ENCODE measurements at regions not wholly inside any gene's neighbourhood (a gene's known extent, or its start where the extent isn't known, plus 50 kb on each side); places are given as distances from the start of the nearest gene placed in this dataset.
"Not testable (repeated sequence)": the region's sequence is repeated elsewhere in the genome, so short reads cannot be mapped to it uniquely, and the experiment has no call there.

- DNase-seq = no peak
- Histone ChIP-seq H3K4me1 (ENCODE audit: control insufficient read depth in 1 of 2, insufficient read depth in 2 of 2, low read length in 2 of 2) (no peaks in the 10 kb centered on the region), H3K36me3 (ENCODE audit: control insufficient read depth in 1 of 2, insufficient read depth in 2 of 2, low read length in 1 of 2) (no peaks in the 10 kb centered on the region), H3K4me3 (ENCODE audit: low read length in 2 of 2) (no peak overlapping the region), H3K27me3 (ENCODE audit: control insufficient read depth in 1 of 2, insufficient read depth in 2 of 2, low read length in 1 of 2) (peaks cover 0 to 2% of the 10 kb centered on the region in 2 donors), H3K27ac (ENCODE audit: low read depth in 1 of 2, low read length in 2 of 2) (no peak overlapping the region), H3K9me3 (ENCODE audit: control insufficient read depth, low read length) (no peaks in the 10 kb centered on the region)
- WGBS, 2 donors = 51 to 58% methylated on average over 6 of the region's 6 CpGs
- ATAC-seq (ENCODE audit: low FRiP score) = no peak
- intact Hi-C loops (cut with DNase I) = no loop called here
Observed at GRCh38 chr11:34819740-34820482, 96.3 kb downstream of the APIP start.

GRCh38 chr11:34817812-34818211, 98.4 kb downstream of the APIP start:
- H3K9me3 ChIP-seq (ENCODE audit: control insufficient read depth, low read length); DNase-seq; intact Hi-C loops (cut with DNase I): not testable (repeated sequence)

GRCh38 chr11:34816698-34817213, 99.4 kb downstream of the APIP start:
- DNase-seq (no peak), ATAC-seq (ENCODE audit: low FRiP score) (no peak)
- H3K4me3 ChIP-seq (ENCODE audit: low read length in 2 of 2) = no peak overlapping the region
- no peaks in the 10 kb centered on the region for H3K9me3 ChIP-seq (ENCODE audit: control insufficient read depth, low read length)
- no peak overlapping the region for H3K27ac ChIP-seq (ENCODE audit: low read depth in 1 of 2, low read length in 2 of 2)
- peaks cover 0 to 2% of the 10 kb centered on the region in 2 donors for H3K27me3 ChIP-seq (ENCODE audit: control insufficient read depth in 1 of 2, insufficient read depth in 2 of 2, low read length in 1 of 2)
- H3K4me1 ChIP-seq (ENCODE audit: control insufficient read depth in 1 of 2, insufficient read depth in 2 of 2, low read length in 2 of 2) = no peaks in the 10 kb centered on the region
- 74 to 77% methylated on average over 4 of the region's 4 CpGs for WGBS, 2 donors
- intact Hi-C loops (cut with DNase I) = no loop called here
- no peaks in the 10 kb centered on the region for H3K36me3 ChIP-seq (ENCODE audit: control insufficient read depth in 1 of 2, insufficient read depth in 2 of 2, low read length in 1 of 2)

More at GRCh38 chr11:34817812-34818211, 98.4 kb downstream of the APIP start:
- not testable (repeated sequence) for H3K27me3 ChIP-seq (ENCODE audit: control insufficient read depth in 1 of 2, insufficient read depth in 2 of 2, low read length in 1 of 2); H3K36me3 ChIP-seq (ENCODE audit: control insufficient read depth in 1 of 2, insufficient read depth in 2 of 2, low read length in 1 of 2); H3K27ac ChIP-seq (ENCODE audit: low read depth in 1 of 2, low read length in 2 of 2); H3K4me3 ChIP-seq (ENCODE audit: low read length in 2 of 2); H3K4me1 ChIP-seq (ENCODE audit: control insufficient read depth in 1 of 2, insufficient read depth in 2 of 2, low read length in 2 of 2); ATAC-seq (ENCODE audit: low FRiP score)
- WGBS, 2 donors = 71 to 83% methylated on average over 3 of the region's 3 CpGs

GRCh38 chr11:34812905-34813576, 103.1 kb downstream of the APIP start:
- H3K27ac ChIP-seq (ENCODE audit: low read depth in 1 of 2, low read length in 2 of 2) = no peak overlapping the region
- no peaks in the 10 kb centered on the region for H3K36me3 ChIP-seq (ENCODE audit: control insufficient read depth in 1 of 2, insufficient read depth in 2 of 2, low read length in 1 of 2)
- intact Hi-C loops (cut with DNase I) = no loop called here

GRCh38 chr11:34811858-34812257, 104.3 kb downstream of the APIP start:
- intact Hi-C loops (cut with DNase I) = no loop called here
- no peak for DNase-seq
- 68 to 74% methylated on average over 3 of the region's 3 CpGs for WGBS, 2 donors
- Histone ChIP-seq H3K27ac (ENCODE audit: low read depth in 1 of 2, low read length in 2 of 2) (no peak overlapping the region), H3K27me3 (ENCODE audit: control insufficient read depth in 1 of 2, insufficient read depth in 2 of 2, low read length in 1 of 2) (no peaks in the 10 kb centered on the region), H3K9me3 (ENCODE audit: control insufficient read depth, low read length) (no peaks in the 10 kb centered on the region), H3K36me3 (ENCODE audit: control insufficient read depth in 1 of 2, insufficient read depth in 2 of 2, low read length in 1 of 2) (no peaks in the 10 kb centered on the region), H3K4me1 (ENCODE audit: control insufficient read depth in 1 of 2, insufficient read depth in 2 of 2, low read length in 2 of 2) (no peaks in the 10 kb centered on the region), H3K4me3 (ENCODE audit: low read length in 2 of 2) (no peak overlapping the region)
- no peak for ATAC-seq (ENCODE audit: low FRiP score)

More at GRCh38 chr11:34812905-34813576, 103.1 kb downstream of the APIP start:
- no peaks in the 10 kb centered on the region for H3K9me3 ChIP-seq (ENCODE audit: control insufficient read depth, low read length)
- ATAC-seq (ENCODE audit: low FRiP score) = no peak
- no peak overlapping the region for H3K4me3 ChIP-seq (ENCODE audit: low read length in 2 of 2)
- H3K27me3 ChIP-seq (ENCODE audit: control insufficient read depth in 1 of 2, insufficient read depth in 2 of 2, low read length in 1 of 2) = no peaks in the 10 kb centered on the region
- no peak for DNase-seq
- 81 to 86% methylated on average over 1 of the region's 1 CpG for WGBS, 2 donors
- no peaks in the 10 kb centered on the region for H3K4me1 ChIP-seq (ENCODE audit: control insufficient read depth in 1 of 2, insufficient read depth in 2 of 2, low read length in 2 of 2)

GRCh38 chr11:34810107-34810562, 106.0 kb downstream of the APIP start:
- no peak overlapping the region for H3K4me3 ChIP-seq (ENCODE audit: low read length in 2 of 2)

GRCh38 chr11:34809191-34810106, 106.7 kb downstream of the APIP start:
- no peak overlapping the region for H3K27ac ChIP-seq (ENCODE audit: low read depth in 1 of 2, low read length in 2 of 2)
- H3K4me3 ChIP-seq (ENCODE audit: low read length in 2 of 2) = no peak overlapping the region
- ATAC-seq (ENCODE audit: low FRiP score) = no peak
- WGBS, 2 donors = 72 to 73% methylated on average over 2 of the region's 2 CpGs
- no peaks in the 10 kb centered on the region for H3K4me1 ChIP-seq (ENCODE audit: control insufficient read depth in 1 of 2, insufficient read depth in 2 of 2, low read length in 2 of 2)
- no peaks in the 10 kb centered on the region for H3K36me3 ChIP-seq (ENCODE audit: control insufficient read depth in 1 of 2, insufficient read depth in 2 of 2, low read length in 1 of 2)
- DNase-seq = no peak
- intact Hi-C loops (cut with DNase I) = no loop called here
- H3K9me3 ChIP-seq (ENCODE audit: control insufficient read depth, low read length) = no peaks in the 10 kb centered on the region
- H3K27me3 ChIP-seq (ENCODE audit: control insufficient read depth in 1 of 2, insufficient read depth in 2 of 2, low read length in 1 of 2) = no peaks in the 10 kb centered on the region

More at GRCh38 chr11:34810107-34810562, 106.0 kb downstream of the APIP start:
- intact Hi-C loops (cut with DNase I) = no loop called here
- Histone ChIP-seq H3K27me3 (ENCODE audit: control insufficient read depth in 1 of 2, insufficient read depth in 2 of 2, low read length in 1 of 2) (no peaks in the 10 kb centered on the region), H3K4me1 (ENCODE audit: control insufficient read depth in 1 of 2, insufficient read depth in 2 of 2, low read length in 2 of 2) (no peaks in the 10 kb centered on the region), H3K9me3 (ENCODE audit: control insufficient read depth, low read length) (no peaks in the 10 kb centered on the region), H3K36me3 (ENCODE audit: control insufficient read depth in 1 of 2, insufficient read depth in 2 of 2, low read length in 1 of 2) (no peaks in the 10 kb centered on the region), H3K27ac (ENCODE audit: low read depth in 1 of 2, low read length in 2 of 2) (no peak overlapping the region)
- ATAC-seq (ENCODE audit: low FRiP score) (no peak), DNase-seq (no peak)
- 91 to 98% methylated on average over 2 of the region's 2 CpGs for WGBS, 2 donors

- no peak for ATAC-seq (ENCODE audit: low FRiP score)
Observed at GRCh38 chr11:34806875-34807274, 109.3 kb downstream of the APIP start.

More at GRCh38 chr11:34806875-34807274, 109.3 kb downstream of the APIP start:
- H3K27me3 ChIP-seq (ENCODE audit: control insufficient read depth in 1 of 2, insufficient read depth in 2 of 2, low read length in 1 of 2) = no peaks in the 10 kb centered on the region
- intact Hi-C loops (cut with DNase I) = no loop called here
- WGBS, 2 donors = 74 to 83% methylated on average over 5 of the region's 5 CpGs
- no peak overlapping the region for H3K27ac ChIP-seq (ENCODE audit: low read depth in 1 of 2, low read length in 2 of 2)
- DNase-seq = no peak
- H3K4me3 ChIP-seq (ENCODE audit: low read length in 2 of 2) = no peak overlapping the region
- H3K9me3 ChIP-seq (ENCODE audit: control insufficient read depth, low read length) = no peaks in the 10 kb centered on the region
- no peaks in the 10 kb centered on the region for H3K4me1 ChIP-seq (ENCODE audit: control insufficient read depth in 1 of 2, insufficient read depth in 2 of 2, low read length in 2 of 2)
- H3K36me3 ChIP-seq (ENCODE audit: control insufficient read depth in 1 of 2, insufficient read depth in 2 of 2, low read length in 1 of 2) = no peaks in the 10 kb centered on the region
